ENCODE measurements at regions not wholly inside any gene's neighbourhood (a gene's known extent, or its start where the extent isn't known, plus 50 kb on each side); places are given as distances from the start of the nearest gene placed in this dataset.

- TF ChIP-seq CTCF (IDR thresholded peaks at IDR 0.05; ENCODE audit: borderline replicate concordance, insufficient read depth, low read depth, low read length), result no peak
Measured at GRCh38 chr2:52387937-52388590, 1356.1 kb upstream of the NRXN1 start.

GRCh38 chr2:52386433-52387030 lies 1354.6 kb upstream of the NRXN1 start:
- H3K4me3 ChIP-seq (ENCODE audit: low read depth, low read length), result no peak overlapping the region
- TF ChIP-seq CTCF (IDR thresholded peaks at IDR 0.05; ENCODE audit: borderline replicate concordance, insufficient read depth, low read depth, low read length), result no peak

More at GRCh38 chr2:52387937-52388590, 1356.1 kb upstream of the NRXN1 start:
- no peak overlapping the region for H3K4me3 ChIP-seq (ENCODE audit: low read depth, low read length)

DNA sequence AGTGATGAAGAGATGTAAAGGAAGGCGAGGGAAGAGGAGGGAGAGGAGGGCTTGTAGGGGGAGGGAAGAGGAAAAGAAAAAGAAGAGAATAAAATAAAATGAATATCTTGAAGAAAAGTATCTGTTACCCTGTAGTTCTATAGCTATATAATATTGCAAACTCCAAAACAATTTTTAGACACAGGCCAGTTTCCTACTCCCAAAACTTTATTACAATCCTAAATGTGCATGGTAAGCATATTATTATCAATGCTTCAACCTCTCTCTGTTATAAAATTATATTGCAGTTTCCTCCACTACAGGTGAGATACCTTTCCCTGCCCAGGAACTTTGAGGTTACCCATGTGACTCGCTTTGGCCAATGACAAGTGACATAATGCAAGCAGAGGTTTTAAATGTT lies 1351.6 kb upstream of the NRXN1 start:
- no peak for TF ChIP-seq CTCF (IDR thresholded peaks at IDR 0.05; ENCODE audit: borderline replicate concordance, insufficient read depth, low read depth, low read length)
- H3K4me3 ChIP-seq (ENCODE audit: low read depth, low read length), result no peak overlapping the region

DNA sequence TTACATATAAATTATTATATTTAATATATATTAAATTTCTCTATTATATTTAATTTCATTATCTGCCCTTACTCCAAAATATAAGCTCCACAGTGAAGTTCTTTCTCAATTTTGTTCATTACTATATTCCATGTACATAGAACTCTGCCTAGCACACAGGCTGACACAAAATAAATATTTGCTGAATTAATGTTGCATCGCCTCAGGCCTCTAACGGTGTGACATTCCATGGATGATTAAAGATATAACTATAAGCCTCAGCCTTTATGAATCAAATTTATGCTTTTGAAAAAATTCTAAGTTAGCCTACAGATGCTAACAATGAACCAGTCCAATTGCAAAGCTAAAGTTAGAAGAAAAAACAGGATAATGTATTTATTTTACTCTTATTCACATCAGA lies 1337.2 kb upstream of the NRXN1 start:
- H3K4me3 ChIP-seq (ENCODE audit: low read depth, low read length), result no peak overlapping the region
- TF ChIP-seq CTCF (IDR thresholded peaks at IDR 0.05; ENCODE audit: borderline replicate concordance, insufficient read depth, low read depth, low read length), result no peak

- no peak overlapping the region for H3K4me3 ChIP-seq (ENCODE audit: low read depth, low read length)
- TF ChIP-seq CTCF (IDR thresholded peaks at IDR 0.05; ENCODE audit: borderline replicate concordance, insufficient read depth, low read depth, low read length), result no peak
Measured at GRCh38 chr2:52368141-52368540, 1336.2 kb upstream of the NRXN1 start.

DNA sequence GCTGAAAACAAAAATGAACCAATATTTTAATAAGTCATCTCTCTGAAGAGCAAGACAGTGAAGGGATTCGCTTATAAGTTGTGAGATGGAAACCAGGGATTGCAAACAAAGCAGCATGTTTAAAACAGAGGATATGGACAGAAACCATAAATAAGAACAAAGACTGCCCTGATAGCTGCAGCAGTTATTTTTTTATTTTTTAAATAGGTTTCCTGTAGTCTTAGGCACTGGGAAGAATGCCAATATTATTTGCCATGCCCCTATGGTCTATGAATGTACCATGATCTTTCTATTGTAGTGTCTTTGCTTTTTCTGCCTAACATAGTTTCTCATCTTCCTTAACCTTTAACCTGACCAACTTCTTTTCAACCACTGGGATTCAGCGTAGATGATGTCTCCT lies 1334.0 kb upstream of the NRXN1 start:
- H3K4me3 ChIP-seq (ENCODE audit: low read depth, low read length), result no peak overlapping the region
- TF ChIP-seq CTCF (IDR thresholded peaks at IDR 0.05; ENCODE audit: borderline replicate concordance, insufficient read depth, low read depth, low read length), result no peak

DNA sequence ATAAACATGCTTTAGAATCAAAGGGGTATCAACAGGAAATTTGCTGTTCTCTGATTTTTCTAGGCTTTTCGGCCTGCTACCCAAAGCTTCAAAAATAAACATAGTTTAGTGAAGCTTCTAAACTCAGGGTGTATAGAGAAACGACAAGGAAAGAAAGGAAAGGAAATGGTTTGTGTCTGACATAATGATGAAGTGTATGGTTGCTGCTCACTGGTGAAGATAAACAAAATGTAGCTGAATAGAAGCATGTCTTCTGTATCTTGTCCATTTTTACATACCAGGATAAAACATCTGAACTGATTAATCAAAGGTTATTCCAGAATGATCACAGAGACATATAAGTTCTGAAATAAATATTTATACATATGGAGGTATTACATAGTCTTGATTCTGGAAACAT lies 1324.6 kb upstream of the NRXN1 start:
- no peak for TF ChIP-seq CTCF (IDR thresholded peaks at IDR 0.05; ENCODE audit: borderline replicate concordance, insufficient read depth, low read depth, low read length)
- H3K4me3 ChIP-seq (ENCODE audit: low read depth, low read length), result no peak overlapping the region
